ENCODE measurements at regions not wholly inside any gene's neighbourhood (a gene's known extent, or its start where the extent isn't known, plus 50 kb on each side); places are given as distances from the start of the nearest gene placed in this dataset.

GRCh38 chr18:76255070-76255683, 239.9 kb downstream of the ZNF516 start:
- no peak for DNase-seq (ENCODE audit: low spot score)

- no peak for DNase-seq (ENCODE audit: low spot score)
Measured at GRCh38 chr18:76252880-76253279, 242.2 kb downstream of the ZNF516 start.

DNA sequence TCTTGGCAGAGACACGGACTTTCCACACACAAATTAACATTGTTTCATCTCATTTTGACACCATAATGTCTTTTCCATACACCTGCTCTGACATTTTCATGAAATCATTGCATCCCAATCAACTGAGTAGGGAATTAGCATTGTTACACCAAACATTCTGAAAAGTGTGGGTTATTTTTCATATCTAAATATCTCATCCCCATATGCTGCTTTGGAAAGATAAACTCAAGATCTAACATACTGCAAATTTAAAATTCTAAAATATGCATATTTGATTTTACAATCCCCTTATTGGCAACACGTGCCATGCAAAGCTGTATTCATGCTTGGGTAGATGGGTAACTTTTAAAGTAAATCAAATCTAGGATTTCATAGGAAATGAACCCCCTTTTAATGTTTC, 242.9 kb downstream of the ZNF516 start:
- DNase-seq (ENCODE audit: low spot score) = no peak

DNA sequence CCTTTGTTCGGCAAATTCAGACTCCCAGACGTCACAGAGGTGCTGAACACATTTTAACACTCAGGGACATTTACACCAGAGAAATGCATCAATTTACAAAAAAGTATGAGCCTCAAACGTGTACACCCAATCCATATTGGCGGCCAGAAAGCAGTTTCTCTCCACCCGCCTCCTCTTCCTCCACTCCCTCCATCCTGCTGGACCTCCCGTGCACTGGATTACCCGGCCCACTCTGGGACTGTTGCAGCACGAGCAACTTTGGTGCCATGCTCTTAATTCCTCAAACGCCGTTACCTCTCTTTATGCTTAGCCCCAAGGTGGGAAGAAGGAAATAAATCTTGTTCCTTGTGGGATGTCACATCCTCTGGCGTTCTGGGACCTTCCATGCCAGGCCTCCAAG, 243.4 kb downstream of the ZNF516 start:
- no peak for DNase-seq (ENCODE audit: low spot score)

- DNase-seq (ENCODE audit: low spot score) = no peak
Measured at GRCh38 chr18:76246590-76246989, 248.5 kb downstream of the ZNF516 start.

DNA sequence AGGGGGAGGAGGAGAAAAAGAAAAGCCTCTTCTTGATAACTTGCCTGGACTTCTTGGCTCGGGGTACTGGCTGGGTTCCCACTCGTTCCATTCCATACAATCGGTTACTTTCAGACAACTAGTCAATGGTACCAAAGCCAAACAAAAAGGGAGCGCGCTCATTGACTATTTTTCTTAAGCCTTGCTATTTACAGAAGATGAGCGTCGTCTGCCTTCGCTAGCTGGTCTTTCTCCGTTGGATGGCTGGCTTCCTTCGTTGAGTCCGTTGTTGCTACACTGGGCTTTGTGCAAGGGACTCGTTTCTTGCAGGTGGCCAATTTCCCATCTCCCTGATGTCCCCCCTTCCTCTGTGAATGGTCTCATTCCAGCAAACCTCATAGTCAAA, 260.4 kb downstream of the ZNF516 start:
- DNase-seq (ENCODE audit: low spot score) = no peak

DNA sequence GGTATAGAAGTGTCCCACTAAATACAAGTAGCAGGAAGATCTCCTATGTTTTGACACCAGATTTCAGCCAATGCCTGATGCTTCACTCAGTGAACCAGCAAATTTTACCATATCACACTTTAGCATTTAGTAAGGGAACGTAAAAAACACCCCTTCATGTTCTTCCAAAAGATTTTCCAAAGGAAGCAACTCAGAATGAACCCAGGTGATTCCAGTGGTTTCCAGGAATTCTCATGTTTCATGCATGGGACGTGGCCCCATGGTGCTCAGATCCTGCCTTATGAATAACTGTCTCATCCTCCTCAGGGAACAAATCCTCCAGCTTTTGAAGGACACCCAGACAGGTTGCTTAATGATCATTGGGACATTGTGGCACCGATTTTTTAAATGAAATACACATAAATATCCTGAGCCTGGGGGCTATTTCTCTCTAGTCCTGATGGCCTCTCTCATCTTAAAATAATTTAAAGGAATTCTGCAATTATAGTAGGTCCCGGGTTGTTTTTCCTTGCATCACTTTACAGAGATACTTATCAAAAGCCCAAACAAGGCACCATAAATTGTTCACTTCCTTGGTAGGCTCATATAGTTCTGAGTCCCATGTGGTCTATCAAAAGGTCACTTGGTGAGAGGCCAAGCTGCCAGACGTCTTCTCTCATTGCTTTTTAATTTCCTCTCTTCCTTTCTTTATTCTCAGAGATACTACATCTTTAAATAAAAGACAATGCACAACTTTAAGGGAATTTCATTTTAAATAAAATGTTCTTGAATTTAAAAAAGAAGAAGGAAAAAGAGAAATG, 261.0 kb downstream of the ZNF516 start:
- DNase-seq (ENCODE audit: low spot score) = no peak

DNA sequence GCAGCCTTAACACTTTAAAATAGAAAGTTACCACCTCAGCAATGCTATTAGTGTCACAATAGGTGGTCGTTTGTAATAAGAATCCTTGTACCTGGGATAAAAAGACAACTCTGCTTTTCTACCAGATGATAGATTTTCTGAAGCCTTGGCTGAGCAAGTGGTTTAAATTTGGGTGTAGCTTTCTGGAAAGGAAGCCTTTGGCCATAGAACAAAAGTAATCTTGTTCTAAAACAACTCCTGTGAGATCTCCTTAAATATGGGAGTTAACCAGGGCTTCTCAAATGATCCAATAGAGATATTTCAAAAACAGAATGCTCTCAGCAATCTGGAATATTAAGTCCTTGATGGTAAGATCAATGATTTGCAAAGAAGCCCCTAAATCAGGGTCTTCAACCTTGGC, 261.6 kb downstream of the ZNF516 start:
- no peak for DNase-seq (ENCODE audit: low spot score)

- no peak for DNase-seq (ENCODE audit: low spot score)
Measured at GRCh38 chr18:76232779-76233178, 262.3 kb downstream of the ZNF516 start.

DNA sequence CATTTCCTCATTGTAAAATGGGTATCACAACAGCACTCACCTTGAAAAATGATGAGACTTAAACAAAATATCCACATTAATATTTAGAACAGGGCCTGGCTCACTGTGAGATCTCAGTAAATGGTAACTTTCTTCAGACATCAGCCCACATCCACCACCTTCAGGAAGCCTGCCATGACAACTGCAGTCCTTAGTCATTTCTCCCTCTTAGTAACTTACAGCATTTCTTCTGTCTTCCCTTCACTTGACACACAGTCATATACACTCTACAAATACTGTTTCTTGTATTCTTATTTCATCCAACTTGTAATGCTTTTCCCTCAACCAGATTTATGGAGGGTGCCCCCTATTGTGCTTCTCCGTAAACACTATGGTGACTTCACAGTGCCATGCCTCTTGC, 263.0 kb downstream of the ZNF516 start:
- no peak for DNase-seq (ENCODE audit: low spot score)

DNA sequence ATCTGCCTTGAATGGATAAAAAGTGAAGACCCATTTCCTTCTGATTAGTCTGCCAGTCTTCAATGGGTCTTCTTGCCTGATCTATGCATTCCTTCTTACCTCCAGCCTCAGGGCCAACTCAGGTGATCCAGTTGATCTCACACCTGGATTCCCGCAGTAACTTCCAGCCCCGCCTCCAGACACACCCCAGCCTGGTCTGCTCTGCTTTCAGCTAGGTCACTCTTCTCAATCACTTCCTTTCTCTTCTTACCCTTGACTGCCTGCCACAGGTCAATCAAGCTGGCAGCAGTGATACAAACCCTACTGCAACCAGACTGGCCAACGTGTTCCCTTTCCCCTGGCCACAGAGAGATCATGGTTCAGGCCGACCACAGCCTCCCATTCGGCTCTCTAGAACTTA, 263.6 kb downstream of the ZNF516 start:
- no peak for DNase-seq (ENCODE audit: low spot score)

- no peak for DNase-seq (ENCODE audit: low spot score)
Measured at GRCh38 chr18:76230791-76231190, 264.3 kb downstream of the ZNF516 start.

DNA sequence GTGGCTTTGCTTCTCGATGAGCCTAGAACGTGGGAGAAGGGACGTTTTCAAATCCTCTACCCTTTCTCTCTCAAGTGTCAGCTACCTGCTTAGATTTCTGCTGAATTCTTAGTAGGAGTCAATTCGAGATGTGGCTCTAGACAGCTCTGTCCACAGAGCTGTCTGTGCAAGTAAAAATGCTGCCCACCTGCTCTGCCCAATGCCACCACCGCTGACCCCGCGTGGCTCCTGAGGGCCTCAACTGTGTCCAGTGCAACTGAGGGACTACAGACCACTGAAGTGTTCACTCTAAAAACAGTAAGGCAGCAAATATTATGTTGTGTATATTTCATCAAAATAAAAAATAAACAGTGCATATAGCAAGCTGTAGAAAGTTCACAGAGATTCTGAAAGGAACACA, 266.3 kb downstream of the ZNF516 start:
- no peak for DNase-seq (ENCODE audit: low spot score)

- DNase-seq (ENCODE audit: low spot score) = no peak
Measured at GRCh38 chr18:76227759-76228158, 267.3 kb downstream of the ZNF516 start.

DNA sequence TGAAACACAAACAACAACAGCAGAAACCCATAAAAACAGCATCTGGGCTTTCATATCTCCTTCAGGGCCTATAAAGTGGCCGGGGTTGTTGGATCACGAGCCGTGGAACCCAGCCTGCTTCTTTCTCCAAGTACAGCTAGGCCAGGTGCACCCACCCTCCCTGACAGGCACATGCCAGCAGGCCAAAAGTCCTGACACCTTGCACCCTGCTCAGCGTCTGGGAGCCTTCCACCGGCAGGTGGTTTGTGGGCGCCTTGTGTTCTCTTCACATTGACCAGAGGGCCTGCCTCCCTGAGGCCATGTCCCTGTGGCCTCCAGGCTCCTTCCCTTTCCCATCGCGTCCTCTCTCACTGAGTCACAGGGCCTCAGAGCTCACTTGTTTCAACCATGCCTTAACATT, 271.6 kb downstream of the ZNF516 start:
- no peak for DNase-seq (ENCODE audit: low spot score)

DNA sequence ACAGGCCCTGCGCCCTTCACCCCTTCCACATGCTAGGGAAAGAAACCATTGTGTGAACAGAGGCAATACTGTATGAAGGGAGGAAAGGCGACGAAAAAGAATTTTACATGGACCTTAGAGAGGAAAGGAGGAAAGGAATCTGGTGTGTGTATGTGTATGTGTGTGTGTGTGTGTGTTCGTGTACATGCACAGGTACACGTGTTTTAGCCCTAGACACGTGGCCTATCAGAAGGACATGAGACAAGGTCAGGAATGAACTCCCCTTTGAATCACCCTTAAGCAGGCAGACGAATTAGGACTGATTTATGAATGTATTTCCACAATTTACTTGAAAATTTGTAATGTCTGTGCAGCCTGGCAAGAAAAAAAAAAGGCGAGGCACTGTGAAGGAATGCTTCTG, 276.0 kb downstream of the ZNF516 start:
- DNase-seq (ENCODE audit: low spot score) = no peak

- DNase-seq (ENCODE audit: low spot score) = no peak
Measured at GRCh38 chr18:76216096-76216495, 278.9 kb downstream of the ZNF516 start.

DNA sequence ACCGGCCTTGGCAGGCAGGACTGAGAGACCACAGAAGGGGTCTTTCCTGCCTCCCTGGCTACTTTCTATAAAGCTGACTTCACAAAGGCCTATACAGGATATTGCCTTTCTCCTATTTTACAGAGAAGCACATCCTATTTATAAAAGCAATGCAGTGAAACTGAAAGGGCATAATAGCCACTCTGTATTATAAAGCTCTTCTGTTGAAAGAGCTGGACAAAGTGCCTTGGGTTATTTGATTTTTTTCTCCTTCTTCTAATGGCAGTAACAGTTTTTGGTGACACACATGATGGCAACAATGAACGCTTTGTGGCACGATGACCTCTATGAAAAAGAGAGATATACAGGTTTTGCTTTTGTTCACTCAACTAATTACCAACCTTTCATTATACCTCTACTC, 281.1 kb downstream of the ZNF516 start:
- DNase-seq (ENCODE audit: low spot score) = no peak

DNA sequence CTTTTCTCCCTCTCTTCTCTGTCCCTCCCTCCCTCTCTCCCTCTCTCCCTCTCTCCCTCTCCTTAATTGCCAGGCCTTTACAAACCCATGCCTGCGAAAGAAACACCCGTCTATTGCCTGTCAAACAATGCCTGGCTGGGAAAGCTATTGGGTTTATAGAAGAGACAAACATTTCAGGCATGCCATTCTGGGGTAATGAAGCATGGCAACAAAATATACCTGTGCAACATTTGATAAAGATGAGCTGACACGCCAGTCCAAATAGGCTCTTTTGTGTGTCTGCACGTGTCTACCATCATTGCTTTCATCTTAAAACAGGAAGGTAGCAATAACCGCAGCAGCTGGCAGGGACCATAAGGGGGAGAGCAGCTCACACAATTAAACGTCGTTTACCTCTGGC, 282.1 kb downstream of the ZNF516 start:
- no peak for DNase-seq (ENCODE audit: low spot score)

- no peak for DNase-seq (ENCODE audit: low spot score)
Measured at GRCh38 chr18:76209597-76209996, 285.4 kb downstream of the ZNF516 start.

- DNase-seq (ENCODE audit: low spot score) = no peak
Measured at GRCh38 chr18:76208678-76209306, 286.2 kb downstream of the ZNF516 start.

DNA sequence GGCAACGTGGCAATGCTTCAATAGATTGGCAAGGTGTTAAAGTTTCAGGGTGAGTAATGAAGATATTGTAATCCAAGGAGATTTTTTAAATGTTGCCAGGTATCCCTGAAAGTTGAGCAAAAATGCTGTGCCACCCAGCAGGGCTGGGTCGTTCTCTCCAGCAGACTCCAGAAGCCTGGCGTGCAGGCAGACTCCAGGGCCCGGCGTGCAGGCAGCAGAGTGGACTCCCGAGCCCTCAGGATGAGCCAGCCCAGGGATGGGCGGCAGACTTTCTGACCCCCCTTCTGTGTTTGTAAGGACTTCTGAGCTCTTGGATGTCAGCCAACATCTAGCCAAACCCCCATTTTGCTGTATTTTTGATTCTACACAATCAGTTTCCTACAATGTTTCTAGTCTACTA, 289.1 kb downstream of the ZNF516 start:
- no peak for DNase-seq (ENCODE audit: low spot score)

- DNase-seq (ENCODE audit: low spot score) = no peak
Measured at GRCh38 chr18:76203552-76203951, 291.5 kb downstream of the ZNF516 start.

- DNase-seq (ENCODE audit: low spot score) = no peak
Measured at GRCh38 chr18:76202322-76202721, 292.7 kb downstream of the ZNF516 start.

Data from ecto neural progenitor cell (in vitro differentiated cells).